ENCODE measurements at regions not wholly inside any gene's neighbourhood (a gene's known extent, or its start where the extent isn't known, plus 50 kb on each side); places are given as distances from the start of the nearest gene placed in this dataset.

GRCh38 chr9:118360036-118360435, 655.8 kb downstream of the TLR4 start:
- H2AFZ ChIP-seq (ENCODE audit: low read depth, low read length): no peak overlapping the region
- no peak overlapping the region for H3K4me2 ChIP-seq (ENCODE audit: low read length)
- no peaks in the 10 kb centered on the region for H3K79me2 ChIP-seq (replicated peaks; ENCODE audit: insufficient read depth, low read length)
- H3K9ac ChIP-seq (ENCODE audit: low read length): no peak overlapping the region
- H3K27ac ChIP-seq (ENCODE audit: low read length): no peak overlapping the region
- no peaks in the 10 kb centered on the region for H3K9me3 ChIP-seq (ENCODE audit: low read length)
- H4K20me1 ChIP-seq (ENCODE audit: insufficient read depth): no peaks in the 10 kb centered on the region
- no peak for TF ChIP-seq MXI1 (conservative IDR thresholded peaks at IDR 0.05; ENCODE audit: poor library complexity, severe bottlenecking)
- no peak for TF ChIP-seq TAF1 (IDR thresholded peaks at IDR 0.05; ENCODE audit: low read depth)
- no peak for TF ChIP-seq SMC3 (conservative IDR thresholded peaks at IDR 0.05; ENCODE audit: poor library complexity)
- TF ChIP-seq RAD21 (conservative IDR thresholded peaks at IDR 0.05): no peak
- TF ChIP-seq, protein P1, sequence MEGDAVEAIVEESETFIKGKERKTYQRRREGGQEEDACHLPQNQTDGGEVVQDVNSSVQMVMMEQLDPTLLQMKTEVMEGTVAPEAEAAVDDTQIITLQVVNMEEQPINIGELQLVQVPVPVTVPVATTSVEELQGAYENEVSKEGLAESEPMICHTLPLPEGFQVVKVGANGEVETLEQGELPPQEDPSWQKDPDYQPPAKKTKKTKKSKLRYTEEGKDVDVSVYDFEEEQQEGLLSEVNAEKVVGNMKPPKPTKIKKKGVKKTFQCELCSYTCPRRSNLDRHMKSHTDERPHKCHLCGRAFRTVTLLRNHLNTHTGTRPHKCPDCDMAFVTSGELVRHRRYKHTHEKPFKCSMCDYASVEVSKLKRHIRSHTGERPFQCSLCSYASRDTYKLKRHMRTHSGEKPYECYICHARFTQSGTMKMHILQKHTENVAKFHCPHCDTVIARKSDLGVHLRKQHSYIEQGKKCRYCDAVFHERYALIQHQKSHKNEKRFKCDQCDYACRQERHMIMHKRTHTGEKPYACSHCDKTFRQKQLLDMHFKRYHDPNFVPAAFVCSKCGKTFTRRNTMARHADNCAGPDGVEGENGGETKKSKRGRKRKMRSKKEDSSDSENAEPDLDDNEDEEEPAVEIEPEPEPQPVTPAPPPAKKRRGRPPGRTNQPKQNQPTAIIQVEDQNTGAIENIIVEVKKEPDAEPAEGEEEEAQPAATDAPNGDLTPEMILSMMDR (IDR thresholded peaks at IDR 0.05; ENCODE audit: poor library complexity, severe bottlenecking): no peak
- no peak for TF ChIP-seq EZH2 (IDR thresholded peaks at IDR 0.05; ENCODE audit: borderline replicate concordance, insufficient read depth, low read length, poor library complexity, severe bottlenecking)
- no peak for TF ChIP-seq EP300 (conservative IDR thresholded peaks at IDR 0.05; ENCODE audit: poor library complexity, severe bottlenecking)
- no peaks in the 10 kb centered on the region for H3K36me3 ChIP-seq (ENCODE audit: insufficient read depth, low read length)
- no peaks in the 10 kb centered on the region for H3F3A ChIP-seq (ENCODE audit: insufficient read depth, low read length, poor library complexity, severe bottlenecking)
- no peak overlapping the region for H3K4me3 ChIP-seq (ENCODE audit: low read length)
- H3K9me2 ChIP-seq (ENCODE audit: insufficient read depth, low read length): peaks cover 3% of the 10 kb centered on the region
- H3K27me3 ChIP-seq (ENCODE audit: insufficient read depth, low read depth, low read length): no peaks in the 10 kb centered on the region

GRCh38 chr9:118362123-118362522, 657.9 kb downstream of the TLR4 start:
- Histone ChIP-seq H3K4me2 (ENCODE audit: low read length) (no peak overlapping the region), H3K27me3 (ENCODE audit: insufficient read depth, low read depth, low read length) (no peaks in the 10 kb centered on the region), H3K27ac (ENCODE audit: low read length) (no peak overlapping the region), H3K9me3 (ENCODE audit: low read length) (no peaks in the 10 kb centered on the region), H4K20me1 (ENCODE audit: insufficient read depth) (no peaks in the 10 kb centered on the region), H3K79me2 (replicated peaks; ENCODE audit: insufficient read depth, low read length) (no peaks in the 10 kb centered on the region), H3K36me3 (ENCODE audit: insufficient read depth, low read length) (no peaks in the 10 kb centered on the region), H3K9me2 (ENCODE audit: insufficient read depth, low read length) (peaks cover 3% of the 10 kb centered on the region), H2AFZ (ENCODE audit: low read depth, low read length) (no peak overlapping the region), H3K9ac (ENCODE audit: low read length) (no peak overlapping the region), H3F3A (ENCODE audit: insufficient read depth, low read length, poor library complexity, severe bottlenecking) (no peaks in the 10 kb centered on the region), H3K4me3 (ENCODE audit: low read length) (no peak overlapping the region)
- TF ChIP-seq, protein P1 (IDR thresholded peaks at IDR 0.05; ENCODE audit: poor library complexity, severe bottlenecking): no peak
- no peak for TF ChIP-seq SMC3 (conservative IDR thresholded peaks at IDR 0.05; ENCODE audit: poor library complexity)
- TF ChIP-seq, protein P2, sequence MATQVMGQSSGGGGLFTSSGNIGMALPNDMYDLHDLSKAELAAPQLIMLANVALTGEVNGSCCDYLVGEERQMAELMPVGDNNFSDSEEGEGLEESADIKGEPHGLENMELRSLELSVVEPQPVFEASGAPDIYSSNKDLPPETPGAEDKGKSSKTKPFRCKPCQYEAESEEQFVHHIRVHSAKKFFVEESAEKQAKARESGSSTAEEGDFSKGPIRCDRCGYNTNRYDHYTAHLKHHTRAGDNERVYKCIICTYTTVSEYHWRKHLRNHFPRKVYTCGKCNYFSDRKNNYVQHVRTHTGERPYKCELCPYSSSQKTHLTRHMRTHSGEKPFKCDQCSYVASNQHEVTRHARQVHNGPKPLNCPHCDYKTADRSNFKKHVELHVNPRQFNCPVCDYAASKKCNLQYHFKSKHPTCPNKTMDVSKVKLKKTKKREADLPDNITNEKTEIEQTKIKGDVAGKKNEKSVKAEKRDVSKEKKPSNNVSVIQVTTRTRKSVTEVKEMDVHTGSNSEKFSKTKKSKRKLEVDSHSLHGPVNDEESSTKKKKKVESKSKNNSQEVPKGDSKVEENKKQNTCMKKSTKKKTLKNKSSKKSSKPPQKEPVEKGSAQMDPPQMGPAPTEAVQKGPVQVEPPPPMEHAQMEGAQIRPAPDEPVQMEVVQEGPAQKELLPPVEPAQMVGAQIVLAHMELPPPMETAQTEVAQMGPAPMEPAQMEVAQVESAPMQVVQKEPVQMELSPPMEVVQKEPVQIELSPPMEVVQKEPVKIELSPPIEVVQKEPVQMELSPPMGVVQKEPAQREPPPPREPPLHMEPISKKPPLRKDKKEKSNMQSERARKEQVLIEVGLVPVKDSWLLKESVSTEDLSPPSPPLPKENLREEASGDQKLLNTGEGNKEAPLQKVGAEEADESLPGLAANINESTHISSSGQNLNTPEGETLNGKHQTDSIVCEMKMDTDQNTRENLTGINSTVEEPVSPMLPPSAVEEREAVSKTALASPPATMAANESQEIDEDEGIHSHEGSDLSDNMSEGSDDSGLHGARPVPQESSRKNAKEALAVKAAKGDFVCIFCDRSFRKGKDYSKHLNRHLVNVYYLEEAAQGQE (IDR thresholded peaks at IDR 0.05; ENCODE audit: borderline replicate concordance): no peak
- TF ChIP-seq EP300 (conservative IDR thresholded peaks at IDR 0.05; ENCODE audit: poor library complexity, severe bottlenecking): no peak
- TF ChIP-seq EZH2 (IDR thresholded peaks at IDR 0.05; ENCODE audit: borderline replicate concordance, insufficient read depth, low read length, poor library complexity, severe bottlenecking): no peak
- no peak for TF ChIP-seq RAD21 (conservative IDR thresholded peaks at IDR 0.05)
- TF ChIP-seq MXI1 (conservative IDR thresholded peaks at IDR 0.05; ENCODE audit: poor library complexity, severe bottlenecking): no peak
- TF ChIP-seq POLR2AphosphoS5 (IDR thresholded peaks at IDR 0.05): no peak
- TF ChIP-seq TAF1 (IDR thresholded peaks at IDR 0.05; ENCODE audit: low read depth): no peak

Measured in neural cell (in vitro differentiated cells).